Pancreas (tissue), 10 donors: ENCODE measurements at regions not wholly inside any gene's neighbourhood (a gene's known extent, or its start where the extent isn't known, plus 50 kb on each side); places are given as distances from the start of the nearest gene placed in this dataset.
A peak's percentile ranks its signal among the peaks of the same experiment; 100 is the strongest.
"Not testable (repeated sequence)": the region's sequence is repeated elsewhere in the genome, so short reads cannot be mapped to it uniquely, and the experiment has no call there.

Source experiments
- ATAC-seq, 4 donors: fragments of 200-7000 bp; cut with Tn5 transposase; one replicate each; pipeline versions ENCODE4 v1.8.0 to v1.9.1; 2020; ENCODE audit warnings: mild to moderate bottlenecking in 4 of 4, moderate library complexity in 4 of 4
- DNase-seq, 6 donors: peaks; one replicate each; pipeline ENCODE4 v3.0.0-alpha.2; 2020
- FAIRE-seq: peaks from 2 replicates; lab custom pipeline; 2012; peaks lifted over from hg19 to GRCh38; lab: Jason Lieb, UNC
- H3K27ac ChIP-seq, 4 donors: fragments of 200-600 bp; sonication (generic); 1 replicate in 3 of 4; 2 replicates in 1 of 4; pipeline versions ENCODE4 v1.5.0 to v1.8.0; 2020
- H3K27me3 ChIP-seq, 4 donors: fragments of 200-600 bp; one replicate each; pipeline ENCODE4 v1.8.0; 2021
- H3K36me3 ChIP-seq, 3 donors: fragments of 200-600 bp; sonication (generic) in 1 of 3; one replicate each; pipeline versions ENCODE4 v1.5.0 to v1.8.0; 2020 to 2021
- H3K4me1 ChIP-seq, 3 donors: fragments of 200-600 bp; one replicate each; pipeline ENCODE4 v1.8.0; 2021
- H3K4me3 ChIP-seq, 4 donors: fragments of 200-600 bp; sonication (generic) in 2 of 4; one replicate each; pipeline versions ENCODE4 v1.5.0 to v1.8.0; 2020 to 2021
- H3K9me3 ChIP-seq, 4 donors: fragments of 200-600 bp; one replicate each; pipeline ENCODE4 v1.8.0; 2021
- CTCF ChIP-seq, 4 donors: fragments of 200-600 bp; sonication (generic) in 3 of 4; IDR thresholded peaks; one replicate each; pipeline versions ENCODE4 v1.5.0 to v1.8.0; 2021; ENCODE audit warnings: antibody characterized with exemption in 4 of 4
- WGBS, 2 donors: extraction: QIAGEN DNeasy Blood & Tissue Kit; methylation state at CpG; one replicate each; pipeline ENCODE4 v1.1.7; 2013; 5-methylcytosine and 5-hydroxymethylcytosine counted together
- intact Hi-C, 3 donors: fragments of 100-400 bp; cut with DNase I; formaldehyde crosslinking; loops; one replicate each; pipeline versions ENCODE4 v1.11.1 to v1.14.2; 2022
- donor health status: healthy with polysubstance abuse.
- donor health status: DM: no; HTN: no; CAD: no; lungs with moderate emphysema.
- donor health status: DM: no; HTN: no; CAD: no.
- donor health status: control.
- donor health status: control.
- donor health status: Bipolar disorder and iron deficiency.
- donor health status: DM: yes; HTN: yes; CAD: no.
- donor health status: DM: no; HTN: no; CAD: no.
- donor health status: DM: no; HTN: no; CAD: no.
- donor health status: DM: yes; HTN: yes; CAD: no.

GRCh38 chr17:30697619-30698460 lies 126.7 kb downstream of the CRLF3 start:
- WGBS, 2 donors, result 3% methylated on average over 26 to 32 of the region's 32 CpGs
- H3K36me3 ChIP-seq, H3K4me1 ChIP-seq, H3K27ac ChIP-seq, FAIRE-seq, H3K9me3 ChIP-seq, intact Hi-C loops, H3K27me3 ChIP-seq: not testable (repeated sequence)
- TF ChIP-seq CTCF (IDR thresholded peaks at IDR 0.05), result peak; percentile 90 to 97 (median 92)
- H3K4me3 ChIP-seq, result peak overlapping the region in 2 of 4 donors; percentile 31 to 46
- DNase-seq (peak; percentile 63 to 95 (median 84)), ATAC-seq (peak; percentile 96 to 99 (median 98))

DNA sequence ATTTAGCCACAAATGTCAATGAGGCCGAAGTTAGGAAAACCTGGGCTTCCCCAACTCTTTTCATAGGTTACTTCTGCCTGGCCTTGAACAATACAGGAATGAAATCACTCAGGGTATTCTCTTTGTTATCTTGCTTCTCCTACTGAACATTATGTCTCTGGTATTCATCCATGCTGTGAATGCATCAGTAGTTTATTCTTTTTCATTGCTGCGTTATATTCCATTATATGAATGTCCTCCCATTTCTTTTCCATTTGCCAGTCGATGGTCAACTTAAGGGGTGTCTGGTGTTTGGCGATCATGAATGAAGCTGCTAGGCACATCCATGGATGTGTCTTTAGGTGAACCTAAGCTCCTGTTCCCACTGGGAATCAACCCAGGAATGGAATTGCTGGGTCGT lies 128.3 kb downstream of the CRLF3 start:
- H3K36me3 ChIP-seq, result no peaks in the 10 kb centered on the region
- ATAC-seq, result no peak
- WGBS, 2 donors, result 86 to 94% methylated on average over 5 of the region's 5 CpGs

DNA sequence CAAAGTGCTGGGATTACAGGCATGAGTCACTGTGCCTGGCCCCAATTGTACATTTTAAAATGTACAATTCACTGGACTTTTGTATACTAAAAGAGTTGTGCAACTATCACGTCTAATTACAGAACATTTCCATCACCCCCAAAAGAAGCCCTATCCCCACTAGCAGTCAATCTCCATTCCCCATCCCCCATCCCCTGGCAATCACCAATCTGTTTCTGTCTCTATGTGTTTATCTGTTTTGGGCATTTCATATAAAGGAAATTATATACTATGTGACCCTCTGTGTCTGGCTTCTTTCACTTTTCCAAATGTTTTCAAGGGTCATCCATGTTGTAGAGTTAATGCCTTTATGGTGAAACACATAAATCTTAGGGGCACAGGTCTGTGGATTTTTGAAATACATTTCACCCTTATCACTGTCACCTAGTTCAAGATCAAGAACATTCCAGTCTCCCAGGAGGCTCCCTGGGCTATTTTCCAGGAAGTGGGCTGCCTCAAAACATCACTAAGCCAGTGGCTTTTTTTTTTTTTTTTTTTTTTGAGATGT lies 129.2 kb downstream of the CRLF3 start:
- H3K27me3 ChIP-seq, H3K27ac ChIP-seq, H3K4me3 ChIP-seq, H3K4me1 ChIP-seq, ATAC-seq, DNase-seq, H3K9me3 ChIP-seq, intact Hi-C loops, H3K36me3 ChIP-seq, FAIRE-seq: not testable (repeated sequence)
- 73 to 88% methylated on average over 1 of the region's 1 CpG for WGBS, 2 donors

More for the DNA sequence above, 128.3 kb downstream of the CRLF3 start:
- DNase-seq (no peak), FAIRE-seq (no peak)
- Histone ChIP-seq H3K27me3 (no peaks in the 10 kb centered on the region), H3K9me3 (no peaks in the 10 kb centered on the region), H3K4me3 (no peak overlapping the region), H3K27ac (no peak overlapping the region), H3K4me1 (peaks cover 0 to 3% (median 0%) of the 10 kb centered on the region in 3 donors)
- intact Hi-C loops, result no loop called here
- no peak for TF ChIP-seq CTCF (IDR thresholded peaks at IDR 0.05)

GRCh38 chr17:30693772-30694171 lies 130.7 kb downstream of the CRLF3 start:
- H3K27me3 ChIP-seq, H3K36me3 ChIP-seq, H3K4me3 ChIP-seq, H3K9me3 ChIP-seq, FAIRE-seq, H3K27ac ChIP-seq, intact Hi-C loops, DNase-seq, ATAC-seq, H3K4me1 ChIP-seq: not testable (repeated sequence)
- WGBS, 2 donors, result 7% methylated on average over 18 of the region's 20 CpGs

- FAIRE-seq, intact Hi-C loops, H3K4me3 ChIP-seq, H3K4me1 ChIP-seq, DNase-seq, H3K27me3 ChIP-seq, H3K27ac ChIP-seq, ATAC-seq, H3K36me3 ChIP-seq, H3K9me3 ChIP-seq: not testable (repeated sequence)
- WGBS, 2 donors, result 81 to 84% methylated on average over 14 of the region's 14 CpGs
Observed at GRCh38 chr17:30689266-30690000, 135.1 kb downstream of the CRLF3 start.

DNA sequence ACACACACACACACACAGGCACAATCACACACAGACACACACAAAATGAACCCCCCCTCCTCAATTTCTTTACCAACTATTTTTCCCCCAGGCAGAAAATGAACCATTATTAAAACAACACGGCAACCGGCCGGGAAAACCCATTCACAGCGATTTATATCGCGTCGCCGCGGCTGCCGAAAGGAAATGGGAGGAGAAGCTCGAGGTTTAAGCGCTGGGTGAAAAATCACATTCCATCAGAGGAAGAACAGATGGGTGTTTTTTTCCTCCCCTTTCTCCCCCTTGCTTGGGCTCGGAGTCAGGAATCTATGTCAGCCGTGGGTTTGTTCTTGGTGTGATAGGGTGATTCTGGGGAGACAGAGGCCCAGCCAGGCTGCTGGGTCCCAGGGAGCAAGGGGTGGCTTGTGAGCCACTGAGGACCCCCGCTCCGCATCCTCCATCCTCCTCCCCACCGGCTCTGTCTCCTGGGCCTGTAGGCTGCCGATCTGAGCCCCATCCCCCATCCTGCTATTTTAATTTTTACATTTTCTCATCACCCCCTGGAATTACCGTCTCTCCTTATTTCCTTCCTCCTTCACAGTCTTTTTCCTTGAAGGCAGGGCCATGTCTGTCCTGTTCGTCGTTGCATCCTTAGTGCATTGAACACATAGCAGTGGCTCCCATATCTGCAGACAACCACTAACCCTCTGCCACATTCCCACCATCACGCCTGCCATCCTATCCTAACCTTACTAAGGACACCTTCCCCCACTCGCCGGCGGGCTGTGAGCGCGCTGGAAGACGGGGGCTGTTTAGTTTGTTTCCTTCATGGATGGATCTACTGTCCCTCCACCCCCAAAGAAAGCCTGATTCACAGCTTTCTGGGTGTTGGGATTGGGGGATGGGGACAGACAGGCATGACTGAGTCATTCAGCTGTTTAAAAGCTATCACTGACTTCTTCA lies 137.7 kb downstream of the CRLF3 start:
- DNase-seq, H3K27me3 ChIP-seq, FAIRE-seq, ATAC-seq, H3K4me3 ChIP-seq, intact Hi-C loops, H3K4me1 ChIP-seq, H3K36me3 ChIP-seq, H3K9me3 ChIP-seq, H3K27ac ChIP-seq: not testable (repeated sequence)
- WGBS, 2 donors, result 34 to 42% methylated on average over 23 to 25 of the region's 28 CpGs

- H3K27me3 ChIP-seq, intact Hi-C loops, DNase-seq, H3K27ac ChIP-seq, H3K4me3 ChIP-seq, H3K9me3 ChIP-seq, H3K36me3 ChIP-seq, FAIRE-seq, H3K4me1 ChIP-seq, ATAC-seq: not testable (repeated sequence)
- 87 to 94% methylated on average over 4 of the region's 4 CpGs for WGBS, 2 donors
Observed at GRCh38 chr17:30682280-30682679, 142.2 kb downstream of the CRLF3 start.

DNA sequence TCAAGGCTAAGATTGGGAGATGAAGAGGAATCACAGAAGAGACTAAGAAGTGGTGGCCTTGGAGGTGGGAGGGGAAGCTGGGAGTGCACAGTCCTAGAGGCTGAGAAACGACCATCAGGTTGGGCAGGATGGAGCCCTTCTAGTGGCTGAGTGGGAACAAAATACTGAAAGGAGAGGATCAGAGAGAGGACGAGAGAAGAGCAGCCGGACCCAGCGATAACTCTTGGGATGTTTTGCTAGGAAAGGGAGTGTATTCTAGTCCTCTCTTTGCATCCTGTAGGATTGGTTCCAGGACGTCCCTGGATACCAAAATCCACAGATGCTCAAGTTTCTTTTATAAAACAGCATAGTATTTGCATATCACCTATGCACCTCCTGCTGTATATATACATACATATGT lies 143.8 kb downstream of the CRLF3 start:
- WGBS, 2 donors, result 51 to 55% methylated on average over 4 of the region's 5 CpGs
- H3K4me1 ChIP-seq, FAIRE-seq, H3K27ac ChIP-seq, H3K9me3 ChIP-seq, H3K27me3 ChIP-seq, ATAC-seq, H3K36me3 ChIP-seq, DNase-seq, intact Hi-C loops, H3K4me3 ChIP-seq: not testable (repeated sequence)
